CD14-positive monocyte (primary cell): ENCODE measurements at regions not wholly inside any gene's neighbourhood (a gene's known extent, or its start where the extent isn't known, plus 50 kb on each side); places are given as distances from the start of the nearest gene placed in this dataset.
"Not testable (repeated sequence)": the region's sequence is repeated elsewhere in the genome, so short reads cannot be mapped to it uniquely, and the experiment has no call there.

Experiments
- DNase-seq, 3 donors: peaks; one replicate each; pipeline ENCODE4 v3.0.0-alpha.2; 2011 to 2022
- H2AFZ ChIP-seq: 2 replicates; pipeline ENCODE4 v1.6.0; 2012; ENCODE audit warnings: mild to moderate bottlenecking, low read depth, low read length, inconsistent platforms; ENCODE audit not compliant: insufficient read depth, poor library complexity, severe bottlenecking
- H3K27ac ChIP-seq, 2 donors: 1 replicate in 1 of 2; 2 replicates in 1 of 2; pipeline ENCODE4 v1.5.1; 2012 to 2013; ENCODE audit warnings: low read length in 2 of 2, control low read depth in 1 of 2, inconsistent platforms in 1 of 2, low read depth in 1 of 2, mild to moderate bottlenecking in 1 of 2
- H3K27me3 ChIP-seq, 2 donors: one replicate each; pipeline versions ENCODE4 v1.6.0 to v1.6.1; 2011 to 2013; ENCODE audit warnings: low read length in 2 of 2; ENCODE audit not compliant: control insufficient read depth in 2 of 2, insufficient read depth in 2 of 2
- H3K36me3 ChIP-seq, 2 donors: replicated peaks in 1 of 2; 1 replicate in 1 of 2; 2 replicates in 1 of 2; pipeline versions ENCODE4 v1.5.1 to v1.6.1; 2012 to 2013; ENCODE audit warnings: low read length in 2 of 2, control low read depth in 1 of 2, inconsistent platforms in 1 of 2, mild to moderate bottlenecking in 1 of 2; ENCODE audit not compliant: insufficient read depth in 2 of 2, control insufficient read depth in 1 of 2
- H3K4me1 ChIP-seq, 2 donors: 1 replicate in 1 of 2; 2 replicates in 1 of 2; pipeline versions ENCODE4 v1.5.1 to v1.6.1; 2012 to 2013; ENCODE audit warnings: low read length in 2 of 2, control low read depth in 1 of 2, inconsistent platforms in 1 of 2, mild to moderate bottlenecking in 1 of 2, moderate library complexity in 1 of 2; ENCODE audit not compliant: insufficient read depth in 2 of 2, control insufficient read depth in 1 of 2
- H3K4me2 ChIP-seq: replicated peaks from 2 replicates; pipeline ENCODE3; 2012; ENCODE audit warnings: low read length, moderate library complexity, mild to moderate bottlenecking; ENCODE audit not compliant: poor library complexity, severe bottlenecking; ENCODE audit errors: extremely low read depth
- H3K4me3 ChIP-seq, 3 experiments: fragments of 200-600 bp in 1 of 3; sonication (generic) in 1 of 3; replicated peaks in 1 of 3; 1 replicate in 2 of 3; 2 replicates in 1 of 3; pipeline ENCODE4 v1.5.1; 2011 to 2013; ENCODE audit warnings: low read length in 3 of 3, mild to moderate bottlenecking in 3 of 3, control low read depth in 2 of 3, low read depth in 2 of 3, inconsistent platforms in 1 of 3, moderate library complexity in 1 of 3
- H3K79me2 ChIP-seq: 2 replicates; pipeline ENCODE4 v1.6.0; 2012; ENCODE audit warnings: mild to moderate bottlenecking, control low read depth, inconsistent platforms, low read length, moderate library complexity; ENCODE audit not compliant: insufficient read depth
- H3K9ac ChIP-seq: 2 replicates; pipeline ENCODE4 v1.6.0; 2017; ENCODE audit warnings: low read length, mild to moderate bottlenecking; ENCODE audit not compliant: insufficient read depth, poor library complexity, severe bottlenecking
- H3K9me3 ChIP-seq, 2 donors: replicated peaks in 1 of 2; 1 replicate in 1 of 2; 2 replicates in 1 of 2; pipeline versions ENCODE4 v1.5.1 to v1.6.1; 2012 to 2013; ENCODE audit warnings: low read length in 2 of 2, control low read depth in 1 of 2; ENCODE audit not compliant: control insufficient read depth in 1 of 2, insufficient read depth in 1 of 2
- H4K20me1 ChIP-seq: 2 replicates; pipeline ENCODE4 v1.6.0; 2012; ENCODE audit warnings: mild to moderate bottlenecking, low read length, control low read depth, moderate library complexity; ENCODE audit not compliant: insufficient read depth
- H3K27ac Mint-ChIP-seq, 7 donors: one replicate each; pipeline ENCODE4 v1.8.0; 2020; ENCODE audit warnings: mild to moderate bottlenecking in 7 of 7, mixed read lengths in 7 of 7, moderate library complexity in 6 of 7, inconsistent platforms in 2 of 7
- H3K27me3 Mint-ChIP-seq, 3 donors: one replicate each; pipeline ENCODE4 v1.8.0; 2021 to 2022; ENCODE audit warnings: low read depth in 3 of 3, mild to moderate bottlenecking in 3 of 3, mixed read lengths in 3 of 3, moderate library complexity in 3 of 3, inconsistent platforms in 1 of 3
- H3K36me3 Mint-ChIP-seq, 2 donors: one replicate each; pipeline ENCODE4 v1.8.0; 2020; ENCODE audit warnings: mixed read lengths in 2 of 2, inconsistent platforms in 1 of 2, mild to moderate bottlenecking in 1 of 2
- H3K4me1 Mint-ChIP-seq: one replicate; pipeline ENCODE4 v1.8.0; 2020; ENCODE audit warnings: mild to moderate bottlenecking, mixed read lengths
- H3K4me3 Mint-ChIP-seq, 2 donors: one replicate each; pipeline ENCODE4 v1.8.0; 2020; ENCODE audit warnings: mild to moderate bottlenecking in 2 of 2, mixed read lengths in 2 of 2, moderate library complexity in 1 of 2
- H3K9me3 Mint-ChIP-seq, 7 donors: one replicate each; pipeline ENCODE4 v1.8.0; 2020 to 2022; ENCODE audit warnings: mixed read lengths in 7 of 7, mild to moderate bottlenecking in 6 of 7, moderate library complexity in 6 of 7, inconsistent platforms in 2 of 7
- WGBS: methylation state at CpG from one replicate; pipeline ENCODE4 v1.1.5; 2013; ENCODE audit warnings: missing lambda C conversion rate; ENCODE audit not compliant: insufficient coverage; 5-methylcytosine and 5-hydroxymethylcytosine counted together
- intact Hi-C, 2 donors: fragments of 100-400 bp; cut with micrococcal nuclease; formaldehyde crosslinking; loops; one replicate each; pipeline versions ENCODE4 v1.15.0 to v1.15.1; 2023
- TF ChIP-seq, protein P1 (sequence below): fragments of 200-600 bp; IDR thresholded peaks from one replicate; pipeline ENCODE4 v1.8.0; 2022; ENCODE audit warnings: antibody characterized with exemption, mild to moderate bottlenecking

DNA sequence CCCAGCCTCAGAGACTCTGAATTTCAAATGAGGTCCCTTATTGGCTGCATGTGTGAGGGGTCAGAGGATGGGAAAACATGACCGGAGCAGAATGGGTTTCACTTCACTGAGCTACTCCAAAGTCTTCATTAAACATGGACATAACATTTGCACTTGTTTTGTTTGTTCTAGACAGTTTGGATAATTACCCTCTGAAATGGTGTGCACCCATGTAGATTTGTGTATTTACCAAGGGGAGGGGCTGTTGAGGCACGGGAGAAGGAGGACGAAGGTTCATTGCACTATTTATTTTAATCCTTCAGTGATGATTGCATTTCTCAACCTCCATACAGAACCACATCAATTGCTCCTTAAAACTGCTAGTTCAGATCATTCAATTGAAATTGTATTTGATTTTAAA lies 364.2 kb downstream of the TFAP2B start:
- Histone ChIP-seq H4K20me1 (no peaks in the 10 kb centered on the region), H3K4me3 (no peak overlapping the region), H3K36me3 (no peaks in the 10 kb centered on the region), H3K4me1 (no peaks in the 10 kb centered on the region), H3K9ac (no peak overlapping the region), H3K4me2 (no peak overlapping the region), H3K9me3 (no peaks in the 10 kb centered on the region), H3K79me2 (no peaks in the 10 kb centered on the region), H3K27ac (no peak overlapping the region), H3K27me3 (no peaks in the 10 kb centered on the region), H2AFZ (peak overlapping the region; percentile 2)
- no peak for DNase-seq
- intact Hi-C loops, result no loop called here
- WGBS, result no CpG with 5 or more reads among the region's 3 CpGs
- Mint-ChIP-seq H3K27ac (no peak overlapping the region), H3K36me3 (no peaks in the 10 kb centered on the region), H3K4me1 (no peaks in the 10 kb centered on the region), H3K4me3 (no peak overlapping the region), H3K27me3 (peaks cover 4 to 8% (median 4%) of the 10 kb centered on the region in 3 donors), H3K9me3 (peaks cover 0 to 5% (median 2%) of the 10 kb centered on the region in 7 donors)
- TF ChIP-seq, protein P1, sequence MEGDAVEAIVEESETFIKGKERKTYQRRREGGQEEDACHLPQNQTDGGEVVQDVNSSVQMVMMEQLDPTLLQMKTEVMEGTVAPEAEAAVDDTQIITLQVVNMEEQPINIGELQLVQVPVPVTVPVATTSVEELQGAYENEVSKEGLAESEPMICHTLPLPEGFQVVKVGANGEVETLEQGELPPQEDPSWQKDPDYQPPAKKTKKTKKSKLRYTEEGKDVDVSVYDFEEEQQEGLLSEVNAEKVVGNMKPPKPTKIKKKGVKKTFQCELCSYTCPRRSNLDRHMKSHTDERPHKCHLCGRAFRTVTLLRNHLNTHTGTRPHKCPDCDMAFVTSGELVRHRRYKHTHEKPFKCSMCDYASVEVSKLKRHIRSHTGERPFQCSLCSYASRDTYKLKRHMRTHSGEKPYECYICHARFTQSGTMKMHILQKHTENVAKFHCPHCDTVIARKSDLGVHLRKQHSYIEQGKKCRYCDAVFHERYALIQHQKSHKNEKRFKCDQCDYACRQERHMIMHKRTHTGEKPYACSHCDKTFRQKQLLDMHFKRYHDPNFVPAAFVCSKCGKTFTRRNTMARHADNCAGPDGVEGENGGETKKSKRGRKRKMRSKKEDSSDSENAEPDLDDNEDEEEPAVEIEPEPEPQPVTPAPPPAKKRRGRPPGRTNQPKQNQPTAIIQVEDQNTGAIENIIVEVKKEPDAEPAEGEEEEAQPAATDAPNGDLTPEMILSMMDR, result no peak

DNA sequence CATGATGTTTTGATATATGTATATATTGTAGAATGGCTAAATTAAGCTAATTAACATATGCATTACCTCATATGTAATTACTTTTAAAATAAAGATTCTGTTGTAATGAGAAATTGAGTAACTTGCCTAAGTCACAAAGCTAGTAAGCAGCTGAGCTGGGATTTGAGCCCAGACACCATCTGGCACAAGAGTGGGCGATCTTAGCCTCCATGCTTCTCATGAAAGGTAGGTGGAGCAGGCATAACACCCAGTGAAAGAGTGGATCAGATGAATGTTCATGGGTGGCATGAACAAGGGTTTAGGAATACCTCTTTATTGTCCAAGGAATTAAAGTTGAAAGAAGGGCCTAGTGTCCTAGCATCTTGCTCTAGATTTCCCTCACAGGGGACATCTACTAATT lies 365.4 kb downstream of the TFAP2B start:
- Histone ChIP-seq H4K20me1 (no peaks in the 10 kb centered on the region), H3K79me2 (no peaks in the 10 kb centered on the region), H3K27me3 (no peaks in the 10 kb centered on the region), H3K36me3 (no peaks in the 10 kb centered on the region), H3K4me3 (no peak overlapping the region), H3K27ac (no peak overlapping the region), H2AFZ (no peak overlapping the region), H3K4me1 (no peaks in the 10 kb centered on the region), H3K4me2 (no peak overlapping the region), H3K9me3 (no peaks in the 10 kb centered on the region), H3K9ac (no peak overlapping the region)
- peaks cover 0 to 9% (median 4%) of the 10 kb centered on the region in 7 donors for H3K9me3 Mint-ChIP-seq
- TF ChIP-seq, protein P1, result no peak
- no peak overlapping the region for H3K4me3 Mint-ChIP-seq
- no peak overlapping the region for H3K27ac Mint-ChIP-seq
- intact Hi-C loops, result no loop called here
- no peaks in the 10 kb centered on the region for H3K4me1 Mint-ChIP-seq
- H3K27me3 Mint-ChIP-seq, result peaks cover 2 to 8% (median 3%) of the 10 kb centered on the region in 3 donors
- no peak for DNase-seq
- H3K36me3 Mint-ChIP-seq, result no peaks in the 10 kb centered on the region
- 100% methylated on average over 1 of the region's 1 CpG for WGBS

DNA sequence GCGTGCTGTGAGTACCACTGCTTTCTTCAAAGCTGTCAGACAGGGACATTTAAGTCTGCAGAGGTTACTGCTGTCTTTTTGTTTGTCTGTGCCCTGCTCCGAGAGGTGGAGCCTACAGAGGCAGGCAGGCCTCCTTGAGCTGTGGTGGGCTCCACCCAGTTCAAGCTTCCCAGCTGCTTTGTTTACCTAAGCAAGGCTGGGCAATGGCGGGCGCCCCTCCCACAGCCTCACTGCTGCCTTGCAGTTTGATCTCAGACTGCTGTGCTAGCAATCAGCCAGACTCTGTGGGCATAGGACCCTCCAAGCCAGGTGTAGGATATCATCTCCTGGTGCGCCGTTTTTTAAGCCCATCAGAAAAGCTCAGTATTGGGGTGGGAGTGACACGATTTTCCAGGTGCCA lies 374.5 kb downstream of the TFAP2B start:
- H3K27me3 Mint-ChIP-seq, H3K4me1 ChIP-seq, H2AFZ ChIP-seq, H3K4me3 ChIP-seq, H3K9ac ChIP-seq, H3K36me3 Mint-ChIP-seq, H3K4me3 Mint-ChIP-seq, H3K79me2 ChIP-seq, H3K27me3 ChIP-seq, H3K36me3 ChIP-seq, H3K4me2 ChIP-seq, H3K27ac ChIP-seq, DNase-seq, intact Hi-C loops, H4K20me1 ChIP-seq, H3K4me1 Mint-ChIP-seq: not testable (repeated sequence)
- H3K9me3 Mint-ChIP-seq, result peaks cover 3 to 16% (median 9%) of the 10 kb centered on the region in 7 donors
- peak overlapping the region in 1 of 7 donors; percentile 3 for H3K27ac Mint-ChIP-seq
- peaks cover 0 to 11% of the 10 kb centered on the region in 2 donors for H3K9me3 ChIP-seq
- 98% methylated on average over 6 of the region's 7 CpGs for WGBS
